ENCODE measurements at regions not wholly inside any gene's neighbourhood (a gene's known extent, or its start where the extent isn't known, plus 50 kb on each side); places are given as distances from the start of the nearest gene placed in this dataset.

DNA sequence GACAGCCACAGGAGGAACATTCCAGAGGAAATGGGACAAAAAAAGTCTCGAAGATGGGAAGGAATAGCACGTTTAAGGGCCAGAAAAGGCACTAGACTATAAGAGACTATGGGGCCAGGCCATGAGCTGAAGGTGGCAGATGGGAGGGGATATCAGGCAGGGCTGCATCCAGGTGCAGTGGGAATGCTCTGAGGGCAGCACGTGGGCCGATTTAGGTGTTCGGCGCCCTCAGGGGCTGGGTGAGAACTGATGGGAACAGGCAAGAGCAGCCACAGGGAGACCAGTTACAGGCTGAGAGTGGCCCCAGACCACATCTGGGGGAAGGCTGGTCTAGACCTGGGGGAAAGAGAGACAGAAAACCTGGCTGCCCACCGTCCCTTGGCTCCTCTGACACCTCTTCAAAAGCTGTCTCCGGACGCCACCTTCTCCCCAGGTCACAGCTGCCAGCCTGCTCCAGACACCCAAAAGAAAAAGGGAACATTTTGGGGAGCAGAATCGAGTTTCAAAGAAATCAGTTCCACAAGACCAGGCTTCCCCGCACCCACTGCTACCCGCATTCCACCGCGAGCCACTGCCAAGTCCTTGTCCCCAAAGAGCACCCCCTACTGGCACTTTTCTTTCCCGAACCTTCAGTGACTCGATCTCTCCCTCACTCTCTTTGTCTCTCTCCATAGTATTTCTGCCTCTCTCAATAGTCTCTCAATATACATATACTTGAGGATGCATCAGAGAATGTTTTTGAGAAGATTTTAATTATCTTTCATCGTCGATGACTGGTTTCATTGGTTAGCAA lies 190.1 kb upstream of the AGAP1 start:
- no peak for DNase-seq (ENCODE audit: low read depth)

DNA sequence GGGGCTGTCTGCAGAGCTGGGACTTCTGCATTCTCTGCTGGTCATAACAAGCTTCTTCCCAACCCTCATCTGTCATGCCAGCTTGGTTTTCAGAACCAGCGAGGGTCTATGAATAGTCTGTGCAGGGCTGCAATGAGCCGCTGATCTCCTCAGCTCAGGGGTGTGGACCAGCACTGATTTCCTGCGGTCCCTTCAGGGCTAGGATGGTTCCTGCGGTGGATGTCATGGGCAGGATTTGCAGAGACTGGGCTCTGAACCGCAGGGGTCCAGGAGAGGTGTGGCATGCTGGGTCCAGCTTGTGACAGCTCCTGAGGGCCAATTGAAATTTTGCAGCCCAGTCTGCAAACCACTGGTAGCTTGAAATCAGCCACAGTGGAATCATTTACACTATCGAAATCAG lies 188.2 kb upstream of the AGAP1 start:
- DNase-seq (ENCODE audit: low read depth) = no peak

DNA sequence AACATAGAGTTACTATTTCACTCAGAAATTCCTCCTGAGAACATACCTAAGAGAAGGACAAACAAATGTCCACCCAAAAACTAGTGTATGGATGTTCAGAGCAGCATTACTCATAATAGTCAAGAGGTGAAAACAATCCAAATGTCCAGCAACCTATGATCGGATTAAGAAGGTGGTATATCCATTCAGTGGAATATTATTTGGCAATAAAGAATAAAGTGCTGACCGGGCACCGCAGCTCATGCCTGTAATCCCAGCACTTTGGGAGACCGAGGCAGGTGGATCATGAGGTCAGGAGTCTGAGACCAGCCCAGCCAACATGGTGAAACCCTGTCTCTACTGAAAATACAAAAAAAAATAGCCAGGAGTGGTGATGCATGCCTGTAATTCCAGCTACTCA lies 182.8 kb upstream of the AGAP1 start:
- DNase-seq (ENCODE audit: low read depth) = no peak

GRCh38 chr2:235312571-235312970 lies 181.3 kb upstream of the AGAP1 start:
- DNase-seq (ENCODE audit: low read depth) = no peak

GRCh38 chr2:235314371-235314930 lies 179.4 kb upstream of the AGAP1 start:
- DNase-seq (ENCODE audit: low read depth) = no peak

- DNase-seq (ENCODE audit: low read depth) = no peak
Measured at GRCh38 chr2:235319095-235319494, 174.7 kb upstream of the AGAP1 start.

GRCh38 chr2:235320326-235320725 lies 173.5 kb upstream of the AGAP1 start:
- DNase-seq (ENCODE audit: low read depth) = no peak

GRCh38 chr2:235324324-235324723 lies 169.5 kb upstream of the AGAP1 start:
- no peak for DNase-seq (ENCODE audit: low read depth)

GRCh38 chr2:235325151-235325550 lies 168.7 kb upstream of the AGAP1 start:
- no peak for DNase-seq (ENCODE audit: low read depth)

DNA sequence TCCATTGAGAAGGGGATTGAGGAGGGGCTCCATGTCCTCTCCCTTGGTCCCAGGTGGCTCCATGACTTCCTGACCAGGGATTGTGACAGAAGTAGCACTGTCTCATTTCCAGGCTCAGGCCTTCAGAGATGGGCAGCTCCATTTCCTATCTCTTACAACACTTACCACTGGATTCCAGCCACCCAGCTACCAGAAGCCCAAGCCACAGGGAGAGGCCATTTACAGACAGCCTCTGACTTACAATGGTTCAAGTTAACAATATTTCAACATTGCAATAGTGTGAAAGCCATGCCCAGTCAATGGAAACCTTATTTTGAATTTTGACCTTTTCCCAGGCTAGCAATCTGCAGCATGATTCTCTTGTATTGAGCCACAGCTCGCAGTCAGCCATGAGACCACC lies 164.9 kb upstream of the AGAP1 start:
- no peak for DNase-seq (ENCODE audit: low read depth)

GRCh38 chr2:235330775-235331451 lies 162.9 kb upstream of the AGAP1 start:
- no peak for DNase-seq (ENCODE audit: low read depth)

DNA sequence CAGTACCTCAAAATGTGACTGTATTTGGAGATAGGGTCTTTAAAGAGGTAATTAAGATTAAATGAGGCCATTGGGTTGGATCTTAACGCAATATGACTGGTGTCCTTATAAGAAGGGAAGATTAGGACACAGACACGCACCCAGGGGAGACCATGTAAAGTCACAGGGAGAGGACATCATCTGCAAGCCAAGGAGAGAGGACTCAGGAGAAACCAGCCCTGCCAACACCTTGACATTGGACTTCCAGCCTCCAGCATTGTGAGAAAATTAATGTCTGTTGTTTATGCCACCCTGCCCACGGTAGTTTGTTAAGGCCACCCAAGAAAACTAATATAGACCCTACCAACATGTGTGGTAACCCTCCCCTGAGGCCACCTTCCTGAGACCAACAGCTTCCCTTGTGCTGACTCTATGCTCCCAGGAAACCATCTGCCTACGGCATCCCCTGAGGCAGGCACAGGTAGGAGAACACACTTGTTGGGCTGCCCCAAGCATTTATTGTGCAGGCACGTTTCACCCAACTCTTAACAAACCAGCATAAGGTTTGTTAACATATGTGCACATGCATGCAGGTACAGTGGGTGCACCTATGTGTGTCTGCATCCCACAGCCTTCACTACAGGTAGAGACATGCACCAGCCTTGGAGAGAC lies 161.5 kb upstream of the AGAP1 start:
- no peak for DNase-seq (ENCODE audit: low read depth)

GRCh38 chr2:235333076-235333475 lies 160.8 kb upstream of the AGAP1 start:
- DNase-seq (ENCODE audit: low read depth) = no peak

- DNase-seq (ENCODE audit: low read depth) = no peak
Measured at GRCh38 chr2:235334179-235334578, 159.7 kb upstream of the AGAP1 start.

DNA sequence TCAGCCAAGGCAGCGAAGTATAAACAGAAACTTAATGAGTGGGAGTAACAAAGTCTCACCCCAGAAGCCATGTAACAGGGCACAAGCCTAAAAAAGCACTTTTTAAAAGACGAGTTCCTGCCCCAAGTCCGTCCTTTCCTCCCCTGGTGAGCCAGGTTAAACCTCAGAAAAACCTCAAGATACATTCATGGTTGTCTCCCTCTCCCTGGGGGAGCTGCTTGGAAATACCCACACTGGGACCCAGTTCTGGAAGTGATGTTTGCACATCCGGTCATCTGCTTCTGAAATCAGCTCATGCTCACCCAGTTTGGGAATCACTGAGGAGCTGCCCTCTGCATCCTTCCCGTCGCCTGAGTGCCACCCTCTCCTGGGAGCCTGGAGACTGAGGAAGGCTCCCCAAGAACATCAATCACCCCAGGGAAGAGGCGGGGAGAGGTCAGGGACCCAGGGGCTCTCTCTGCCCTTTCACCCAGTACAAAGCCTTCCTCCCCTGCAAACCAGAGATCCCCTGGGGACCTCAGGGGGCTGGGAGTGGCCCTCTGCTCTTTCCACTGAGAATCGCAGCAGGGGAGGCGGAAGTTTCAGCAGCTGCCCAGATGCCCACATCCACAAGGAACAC lies 150.6 kb upstream of the AGAP1 start:
- no peak for DNase-seq (ENCODE audit: low read depth)

GRCh38 chr2:235343869-235344268 lies 150.0 kb upstream of the AGAP1 start:
- DNase-seq (ENCODE audit: low read depth) = no peak

DNA sequence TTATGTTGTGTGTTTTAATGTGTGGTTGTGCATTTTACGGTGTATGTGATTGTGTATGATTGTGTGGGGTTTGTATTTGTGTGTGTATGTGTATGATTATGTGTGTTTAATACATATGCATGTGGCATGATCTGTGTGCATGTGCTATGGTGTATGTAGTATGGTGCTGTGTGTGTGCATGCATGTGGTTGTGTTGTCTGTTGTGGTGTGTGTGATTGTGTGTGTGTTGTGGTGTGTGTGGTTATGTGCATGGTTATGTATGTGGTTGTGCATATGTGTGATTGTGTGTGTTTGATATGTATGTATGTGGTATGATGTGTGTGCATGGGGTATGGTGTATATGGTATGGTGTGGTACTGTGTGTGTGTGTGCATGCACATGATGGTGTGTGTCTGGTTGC lies 148.1 kb upstream of the AGAP1 start:
- no peak for DNase-seq (ENCODE audit: low read depth)

DNA sequence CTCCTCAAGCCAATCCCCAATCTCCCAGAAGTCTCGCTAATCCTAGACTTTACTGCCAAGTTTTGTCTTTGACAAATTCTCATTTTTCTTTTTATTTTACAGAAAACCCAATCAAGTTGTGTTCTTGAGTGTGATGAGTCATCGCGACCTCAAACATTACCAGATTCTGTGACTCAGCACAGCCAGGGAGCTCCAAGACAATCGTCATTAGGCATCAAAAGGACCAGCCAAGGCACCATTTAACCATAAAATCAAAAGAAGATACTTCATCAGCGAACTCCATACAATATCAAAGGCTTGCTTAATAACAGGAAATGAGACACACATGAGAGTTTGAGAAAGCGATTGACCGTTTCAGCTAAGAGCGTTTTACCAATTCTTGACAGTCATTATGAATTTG lies 146.2 kb upstream of the AGAP1 start:
- DNase-seq (ENCODE audit: low read depth) = no peak

DNA sequence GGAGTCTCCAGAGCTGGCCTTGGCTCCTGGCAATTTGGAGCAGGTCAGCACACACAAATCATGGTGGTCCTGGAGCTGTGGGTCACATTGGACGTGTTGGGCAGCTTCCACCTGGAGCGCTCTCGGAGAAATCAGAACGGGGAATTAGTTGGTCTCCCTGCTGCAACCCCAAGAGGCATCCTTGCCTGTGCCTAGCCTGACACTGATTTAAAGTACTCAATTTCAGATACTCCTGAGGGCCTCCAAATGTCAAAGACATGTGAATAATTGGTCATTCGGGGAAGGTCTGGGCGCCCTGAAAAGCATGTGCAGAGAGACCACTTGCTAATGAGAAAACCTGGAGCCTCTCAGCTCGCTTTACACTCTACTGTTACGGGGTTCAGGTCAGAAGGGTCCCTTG lies 145.5 kb upstream of the AGAP1 start:
- DNase-seq (ENCODE audit: low read depth) = no peak

GRCh38 chr2:235350234-235350633 lies 143.6 kb upstream of the AGAP1 start:
- no peak for DNase-seq (ENCODE audit: low read depth)

DNA sequence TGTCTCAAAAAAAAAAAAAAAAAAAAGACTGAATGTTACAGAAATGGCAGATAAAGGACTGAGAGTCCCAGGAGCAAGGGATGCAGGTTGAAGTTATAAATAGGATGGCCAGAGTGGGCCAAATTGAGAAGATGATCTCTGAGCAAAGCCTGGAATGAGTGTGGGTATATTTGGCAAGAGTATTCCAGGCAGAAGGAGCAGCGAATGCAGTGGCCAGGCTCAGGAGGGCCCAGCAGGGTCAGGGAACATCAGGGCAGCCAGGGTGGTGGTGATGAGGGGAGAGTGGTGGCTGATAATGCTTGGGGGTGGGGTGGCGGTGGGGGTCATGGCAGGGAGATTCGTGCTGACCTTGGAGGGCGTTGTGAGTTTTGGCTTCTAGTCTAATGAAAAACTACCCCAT lies 141.3 kb upstream of the AGAP1 start:
- no peak for DNase-seq (ENCODE audit: low read depth)

GRCh38 chr2:235357881-235358280 lies 136.0 kb upstream of the AGAP1 start:
- no peak for DNase-seq (ENCODE audit: low read depth)

Data from stimulated activated CD8-positive, alpha-beta memory T cell treated with anti-CD3 and anti-CD28 coated beads, Interleukin-15, amount 100 ng/mL, for 1 hour (primary cell).